D341Med (cell line): ENCODE measurements at regions not wholly inside any gene's neighbourhood (a gene's known extent, or its start where the extent isn't known, plus 50 kb on each side); places are given as distances from the start of the nearest gene placed in this dataset.
A peak's percentile ranks its signal among the peaks of the same experiment; 100 is the strongest.

Source experiments
- DNase-seq: peaks from one replicate; pipeline ENCODE4 v3.0.0; 2012; ENCODE audit warnings: low spot score

DNA sequence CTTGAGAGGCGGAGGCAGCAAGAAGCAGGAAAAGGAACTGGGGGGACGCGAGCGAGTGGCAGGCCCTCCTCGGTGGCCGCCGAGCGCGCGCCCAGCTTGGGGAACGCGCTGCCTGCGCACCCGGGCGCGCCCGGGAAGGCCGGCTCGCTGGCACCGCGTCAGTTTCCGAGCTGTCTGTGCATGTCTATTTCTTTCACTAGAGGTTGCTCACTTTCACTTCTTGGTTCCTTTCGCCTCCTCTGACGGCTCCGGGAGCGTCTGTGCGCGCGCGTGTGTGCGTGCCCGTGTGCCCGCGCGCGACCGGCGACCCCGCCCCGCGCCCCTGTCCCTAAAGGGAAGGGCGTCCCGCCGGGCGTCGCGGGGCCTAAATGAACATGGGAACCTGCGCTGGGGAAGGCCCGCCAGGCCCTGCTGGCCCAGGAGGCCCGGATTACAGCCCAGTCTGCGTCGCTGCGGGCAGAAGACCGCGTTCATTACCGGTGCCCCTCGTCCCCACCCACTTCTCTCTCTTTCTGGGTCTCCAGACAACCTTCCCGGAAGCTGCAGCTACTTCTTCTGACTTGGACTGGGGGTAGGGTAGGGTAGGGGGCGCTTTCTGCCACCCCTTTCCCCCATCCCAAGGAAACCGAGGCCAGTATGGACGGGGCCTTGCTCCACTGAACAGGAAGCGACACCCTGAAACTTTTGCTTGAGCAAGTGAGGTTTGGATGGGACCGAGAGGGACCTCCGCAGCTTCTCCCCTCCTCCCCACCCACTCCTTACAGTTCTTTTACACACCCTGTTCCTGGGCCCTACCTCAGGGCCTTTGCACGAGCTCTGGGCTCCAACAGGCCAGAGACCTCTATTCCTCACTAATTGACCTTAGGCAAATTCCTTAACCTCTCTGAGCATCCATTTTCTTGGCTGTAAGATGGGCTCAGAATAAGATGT lies 205.8 kb upstream of the IER5L start:
- DNase-seq = peak; percentile 39

DNA sequence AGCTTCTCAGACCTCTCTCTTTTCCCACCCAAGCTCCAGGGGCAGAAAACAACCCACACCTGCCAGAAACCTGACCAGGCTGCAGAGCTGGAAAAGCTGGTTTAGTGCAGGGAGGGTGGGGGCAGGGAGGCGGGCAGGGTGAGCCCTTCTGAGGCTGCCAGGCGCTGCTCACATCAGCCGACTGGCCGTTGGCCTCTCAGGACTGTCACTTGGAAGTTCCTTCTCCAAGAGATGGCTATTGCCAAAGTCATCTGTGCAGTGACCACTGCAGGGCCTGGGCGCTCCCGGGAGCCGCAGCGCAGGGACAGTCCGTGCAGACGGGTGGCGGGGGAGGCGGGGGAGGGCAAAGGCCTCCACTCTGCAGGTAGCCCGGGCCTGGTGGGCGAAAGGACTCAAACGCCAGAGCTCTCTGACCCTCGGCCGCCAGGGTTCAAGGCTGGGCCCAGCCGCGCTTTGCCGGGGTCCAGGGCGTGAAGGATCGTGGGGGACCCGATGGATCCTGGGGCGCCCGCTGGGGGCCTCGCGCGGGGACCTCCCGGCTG lies 205.0 kb upstream of the IER5L start:
- peak; percentile 42 for DNase-seq

DNA sequence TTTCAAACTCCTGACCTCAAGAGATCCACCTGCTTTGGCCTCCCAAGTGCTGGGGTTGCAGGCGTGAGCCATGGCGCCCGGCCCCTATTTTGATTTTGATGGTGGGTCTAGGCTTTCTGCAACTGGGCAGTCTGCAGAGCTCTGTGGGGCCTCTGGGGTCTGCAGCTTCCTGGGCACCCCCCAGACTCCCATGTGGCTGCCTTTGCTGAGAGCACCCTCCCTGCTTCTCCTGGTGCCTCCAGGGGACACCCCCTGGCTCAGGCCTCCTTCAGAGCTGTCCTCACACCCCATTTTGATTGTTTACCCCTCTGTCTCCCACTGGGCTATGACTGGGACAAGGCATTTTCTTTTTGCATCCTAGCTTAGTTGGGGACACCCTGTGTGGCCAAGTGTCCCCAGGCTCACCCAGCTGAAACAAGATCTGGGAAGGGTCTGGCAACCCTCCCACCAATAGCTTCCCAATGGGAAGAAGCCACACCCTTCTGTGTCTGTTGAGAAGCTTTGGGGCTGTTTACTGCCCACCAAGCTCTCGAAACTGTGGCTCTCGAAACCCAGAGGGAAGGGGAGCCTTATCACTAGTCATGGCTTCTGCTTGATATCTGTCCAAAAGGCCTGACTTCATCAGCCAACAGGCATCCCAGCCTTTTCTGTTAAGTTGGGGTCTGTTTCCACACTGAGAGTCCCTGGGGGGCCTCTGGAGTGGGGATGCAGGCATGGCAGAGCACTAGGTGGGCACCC lies 204.4 kb upstream of the IER5L start:
- peak; percentile 16 for DNase-seq

DNA sequence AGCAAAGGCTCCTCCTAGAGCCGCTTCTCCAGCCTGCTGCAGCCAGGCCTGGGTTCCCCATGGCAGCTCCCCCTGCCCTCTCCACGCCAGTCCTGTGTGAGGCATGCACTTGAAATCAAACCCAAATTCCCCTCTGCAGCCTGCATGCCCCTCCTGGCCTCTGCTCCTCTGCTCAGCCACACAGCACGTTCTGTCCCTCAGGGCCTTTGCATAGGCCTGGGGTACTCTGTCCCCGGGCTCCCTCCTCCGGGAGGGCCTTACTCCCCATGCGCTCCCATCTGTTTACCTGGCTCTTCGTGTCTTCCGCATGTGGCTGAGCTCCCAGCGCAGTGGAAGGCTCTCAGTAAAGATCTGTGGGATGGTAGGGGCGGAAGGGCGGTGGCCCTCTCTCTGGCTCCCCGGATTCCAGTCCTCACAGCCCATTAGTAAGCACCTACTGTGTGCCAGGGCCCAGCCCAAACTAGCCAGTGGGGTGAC lies 203.5 kb upstream of the IER5L start:
- DNase-seq = peak; percentile 28

DNA sequence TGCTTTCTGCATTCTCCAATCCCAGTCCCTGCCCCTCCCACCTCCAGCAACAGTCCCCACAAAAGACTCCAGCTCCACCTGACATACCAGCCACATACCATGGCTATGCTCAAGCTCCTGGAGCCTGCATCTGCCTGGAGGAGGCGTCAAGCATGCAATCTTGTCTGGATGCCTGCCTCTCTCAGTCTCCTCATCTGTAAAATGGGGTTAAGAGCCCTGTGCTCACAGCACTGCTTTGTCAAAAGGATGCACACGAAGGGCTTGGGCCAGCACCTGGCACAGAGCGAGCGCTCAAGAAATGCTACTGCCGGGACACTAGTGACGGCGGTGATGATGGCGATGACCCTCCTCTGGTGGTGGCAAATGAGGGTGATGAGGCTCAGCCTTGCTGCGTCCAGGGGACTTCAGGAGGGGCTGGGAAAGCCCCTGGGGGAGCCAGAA lies 202.9 kb upstream of the IER5L start:
- DNase-seq = peak; percentile 20

DNA sequence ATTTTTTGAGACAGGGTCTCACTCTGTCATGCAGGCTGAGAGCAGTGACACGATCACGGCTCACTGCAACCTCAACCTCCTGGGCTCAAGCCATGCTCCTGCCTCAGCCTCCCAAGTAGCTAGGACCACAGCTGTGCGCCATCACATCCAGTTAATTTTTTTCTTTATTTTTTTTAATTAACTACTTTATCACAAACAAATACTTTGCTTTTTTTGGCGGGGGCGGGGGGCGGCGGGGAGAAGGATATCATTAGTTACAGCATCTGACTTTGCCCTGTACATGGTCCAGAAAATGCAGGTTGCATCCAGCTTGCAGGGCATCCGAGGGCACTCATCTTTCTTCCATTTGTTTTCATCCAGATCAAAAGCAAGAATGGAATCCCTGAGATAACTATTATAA lies 201.8 kb upstream of the IER5L start:
- no peak for DNase-seq

DNA sequence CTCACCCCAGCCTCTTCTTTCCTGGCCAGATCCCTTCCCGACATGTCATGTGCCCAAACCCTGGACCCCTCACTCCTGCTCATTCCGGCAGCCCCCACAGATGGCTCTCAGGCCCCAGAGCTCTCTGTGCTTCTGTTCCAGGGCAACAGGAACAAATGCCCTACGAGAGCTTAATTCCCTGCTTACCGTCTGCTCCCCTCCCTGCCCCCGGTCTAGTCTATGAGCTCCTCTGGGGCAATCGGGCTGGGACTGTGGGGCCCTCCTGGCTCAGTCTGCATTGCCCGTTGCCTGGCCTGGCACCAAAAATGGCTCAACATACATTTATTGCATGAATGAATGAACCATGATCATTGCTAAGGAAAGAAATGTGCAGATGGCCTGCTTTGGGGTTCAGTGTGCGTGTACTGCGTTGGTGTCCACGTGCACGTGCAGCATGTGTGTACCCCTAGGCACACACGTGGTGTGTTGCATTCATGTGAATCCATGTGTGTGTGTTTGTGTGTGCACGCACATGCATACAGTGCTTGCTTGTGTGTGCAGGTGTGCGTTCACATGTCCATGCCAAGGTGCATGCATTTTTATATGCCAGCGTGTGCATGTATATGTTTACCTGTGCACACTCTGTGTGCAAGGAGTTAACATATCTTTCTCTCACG lies 201.2 kb upstream of the IER5L start:
- peak; percentile 53 for DNase-seq

DNA sequence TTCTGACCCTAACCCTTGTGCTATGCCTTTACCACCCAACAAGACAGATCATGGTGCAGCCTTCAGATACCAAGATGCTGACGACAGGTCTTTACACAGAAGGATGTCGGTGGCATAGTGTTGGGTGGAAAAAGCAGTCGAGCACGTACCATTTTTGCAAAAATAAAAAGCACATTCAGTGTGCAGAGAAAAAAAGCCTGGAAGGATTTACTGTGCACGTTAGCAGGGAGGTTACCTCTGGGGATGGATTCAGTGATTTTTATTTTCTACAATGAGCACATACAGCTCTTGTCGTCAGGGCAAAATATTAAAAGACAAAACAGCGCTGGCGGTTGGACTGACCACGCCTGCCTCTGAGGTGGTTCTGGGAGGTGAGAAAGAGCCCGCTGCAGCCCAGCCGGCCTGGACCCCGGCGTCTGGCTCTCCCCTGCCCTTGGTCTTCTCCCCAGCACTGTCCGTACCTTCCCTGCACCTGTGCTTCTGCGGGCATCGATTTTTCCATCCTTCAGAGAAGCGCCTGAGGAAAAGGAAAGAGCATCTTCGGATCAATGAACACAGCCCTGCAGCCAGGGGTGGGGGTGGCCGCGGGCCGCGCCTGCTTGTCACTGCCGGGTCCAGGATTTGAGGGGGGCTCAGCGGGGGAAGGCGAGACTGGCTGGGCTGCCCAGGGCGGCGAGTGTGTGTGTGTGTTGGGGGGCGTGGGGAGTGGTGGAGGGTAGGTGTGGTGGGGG lies 200.0 kb upstream of the IER5L start:
- no peak for DNase-seq

DNA sequence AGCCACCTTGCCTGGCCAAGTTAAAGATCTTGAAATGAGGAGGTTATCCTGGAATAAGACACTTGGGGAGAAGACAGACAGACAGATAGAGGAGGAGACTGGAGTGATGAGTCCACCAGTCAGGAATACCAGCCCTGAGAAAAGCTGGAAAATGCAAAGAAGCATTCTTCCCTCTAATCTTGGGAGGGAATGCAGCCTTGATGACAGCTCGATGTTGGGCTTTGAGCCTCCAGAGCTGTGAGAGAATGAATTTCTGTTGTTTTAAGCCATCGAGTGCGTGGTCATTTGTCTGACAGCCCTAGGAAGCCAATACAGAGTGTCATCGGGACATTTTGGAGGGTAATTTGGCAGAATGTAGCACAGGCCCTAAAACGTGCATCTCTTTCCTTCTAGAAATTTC lies 199.1 kb upstream of the IER5L start:
- DNase-seq = no peak

DNA sequence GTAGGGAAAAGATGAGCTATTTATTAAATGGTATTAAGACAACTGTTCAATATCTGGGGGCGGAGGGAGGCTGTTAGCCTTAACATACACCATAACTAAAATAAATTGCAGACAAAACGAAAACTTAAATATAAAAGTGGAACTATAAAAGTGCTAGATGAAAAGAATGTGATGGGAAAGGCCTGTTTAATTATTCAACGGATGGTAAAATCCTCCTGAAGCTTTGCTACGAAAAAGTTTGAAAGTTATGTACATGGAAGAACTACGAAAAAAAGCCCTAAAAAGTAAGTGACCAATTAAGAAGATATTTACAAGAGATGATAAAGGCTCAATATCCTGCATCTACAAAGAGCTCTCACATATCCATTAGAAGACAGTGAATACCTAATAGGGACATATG lies 197.8 kb upstream of the IER5L start:
- DNase-seq = no peak

DNA sequence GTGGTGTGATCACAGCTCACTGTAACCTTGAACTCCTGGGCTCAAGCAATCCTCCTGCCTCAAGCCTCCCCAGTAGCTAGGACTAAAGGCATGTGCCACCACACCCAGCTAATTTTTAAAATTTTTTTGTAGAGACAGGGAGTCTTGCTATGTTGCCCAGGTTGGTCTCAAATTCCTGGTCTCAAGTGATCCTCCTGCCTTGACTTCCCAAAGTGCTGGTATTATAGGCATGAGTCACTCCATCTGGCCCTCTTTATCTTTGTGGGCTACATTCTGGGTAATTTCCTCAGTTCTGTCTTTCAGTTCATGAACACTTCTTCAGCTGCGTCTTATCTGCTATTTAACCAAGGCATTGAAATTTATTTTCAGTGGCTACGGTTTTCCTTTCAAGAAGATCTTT lies 196.6 kb upstream of the IER5L start:
- DNase-seq = no peak

DNA sequence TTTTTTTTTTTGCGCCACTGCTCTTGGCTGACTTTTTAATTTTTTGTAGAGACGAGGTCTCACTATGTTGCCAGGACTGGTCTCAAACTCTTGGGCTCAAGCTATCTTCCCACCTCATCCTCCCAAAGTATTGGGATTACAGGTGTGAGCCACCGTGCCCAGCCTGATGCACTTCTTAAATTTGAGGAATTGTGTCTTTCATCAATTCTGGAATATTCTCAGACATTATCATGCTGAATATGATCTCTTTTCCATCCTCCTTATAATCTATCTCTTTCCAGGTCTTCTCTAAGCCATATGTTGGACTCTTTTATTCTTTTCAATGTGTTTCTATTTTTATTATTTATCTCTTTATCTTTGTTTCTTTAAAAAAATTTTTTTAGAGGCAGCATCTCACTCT lies 196.2 kb upstream of the IER5L start:
- no peak for DNase-seq

DNA sequence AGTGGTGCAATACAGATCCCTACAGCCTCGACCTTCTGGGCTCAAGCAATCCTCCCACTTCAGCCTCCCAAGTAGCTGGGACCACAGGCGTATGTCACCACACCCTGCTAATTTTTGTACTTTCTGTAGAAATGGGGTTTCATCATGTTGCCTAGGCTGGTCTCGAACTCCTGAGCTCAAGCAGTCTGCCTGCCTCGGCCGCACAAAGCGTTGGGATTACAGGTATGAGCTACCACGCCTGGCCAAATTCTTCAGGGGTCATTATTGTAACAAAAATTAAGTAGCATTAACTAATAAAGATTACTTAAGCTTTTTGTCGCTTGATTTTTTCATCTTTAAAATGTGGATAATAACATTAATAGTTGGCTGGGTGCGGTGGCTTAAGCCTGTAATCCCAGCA lies 195.3 kb upstream of the IER5L start:
- no peak for DNase-seq

DNA sequence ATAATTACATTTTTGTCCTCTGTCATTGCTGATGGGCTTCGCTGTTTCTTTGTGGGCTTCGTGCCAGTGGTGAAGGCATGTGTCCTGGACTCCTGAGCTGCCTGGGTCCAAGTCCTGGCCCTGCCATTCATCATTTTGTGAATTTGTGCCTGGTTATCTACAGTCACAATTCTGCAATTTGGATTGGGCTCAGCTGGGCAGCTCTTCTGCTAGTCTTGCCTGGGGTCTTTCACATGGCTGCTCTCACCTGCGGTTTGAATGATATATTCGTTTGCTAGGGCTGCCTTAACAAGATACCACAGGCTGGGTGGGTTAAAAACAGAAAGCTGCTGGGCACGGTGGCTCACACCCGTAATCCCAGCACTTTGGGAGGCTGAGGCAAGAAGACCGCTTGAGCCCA lies 192.7 kb upstream of the IER5L start:
- peak; percentile 4 for DNase-seq

DNA sequence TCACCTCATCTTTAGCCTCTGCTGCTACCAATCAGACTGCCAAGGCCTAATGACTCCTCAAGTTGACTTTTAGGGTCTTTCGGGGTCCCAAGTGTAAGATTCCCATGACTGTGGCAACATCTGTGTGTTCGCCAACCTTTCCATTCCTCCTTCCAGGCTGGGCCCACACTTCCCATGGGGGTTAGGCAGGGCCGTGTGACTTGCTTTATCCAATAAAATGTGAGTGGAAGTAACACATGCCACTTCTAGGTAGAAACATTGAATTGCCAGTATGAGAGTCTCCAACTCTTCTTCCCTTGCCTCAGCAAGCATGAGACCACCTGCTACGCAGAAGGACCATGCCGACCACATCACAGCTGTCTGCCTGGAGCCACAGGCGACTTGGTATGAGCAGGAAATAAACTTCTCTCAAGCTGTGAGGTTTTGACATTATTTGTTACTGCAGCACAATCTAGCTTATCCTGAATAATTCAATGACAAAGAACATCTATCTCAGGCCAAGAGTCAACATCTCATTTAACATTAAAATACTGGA lies 190.4 kb upstream of the IER5L start:
- DNase-seq = no peak

DNA sequence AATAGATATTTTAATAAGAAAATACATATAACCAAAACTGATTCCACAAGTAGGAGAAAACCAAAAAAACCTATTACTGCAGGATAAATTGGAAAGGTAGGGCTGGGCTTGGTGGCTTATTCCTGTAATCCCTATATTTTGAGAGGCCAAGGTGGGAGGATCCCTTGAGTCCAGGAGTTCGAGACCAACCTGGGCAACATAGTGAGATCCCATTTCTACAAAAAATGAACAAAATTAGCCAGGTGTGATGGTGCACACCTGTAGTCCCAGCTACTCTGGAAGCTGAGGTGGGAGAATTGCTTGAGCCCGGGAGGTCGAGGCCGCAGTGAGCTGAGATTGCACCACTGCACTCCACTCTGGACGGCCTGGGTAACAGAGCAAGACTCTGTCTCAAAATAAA lies 189.2 kb upstream of the IER5L start:
- no peak for DNase-seq

DNA sequence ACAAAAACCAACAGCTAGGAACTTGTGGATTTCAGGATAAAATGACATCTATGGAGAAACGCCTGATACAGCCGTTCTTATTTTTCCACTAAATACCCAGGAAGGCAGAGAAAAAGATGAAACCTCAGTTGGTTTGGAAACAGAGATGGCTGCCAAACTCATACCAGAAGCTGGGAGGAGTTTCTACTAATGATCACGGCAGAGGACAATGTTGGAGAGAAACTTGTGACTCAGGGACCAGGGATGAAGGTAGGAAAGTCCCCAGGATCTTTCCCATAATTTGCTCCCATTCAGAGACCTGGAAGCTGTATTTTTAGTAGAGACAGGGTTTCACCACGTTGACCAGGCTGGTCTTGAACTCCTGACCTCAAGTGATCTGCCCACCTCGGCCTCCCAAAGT lies 187.1 kb upstream of the IER5L start:
- no peak for DNase-seq

DNA sequence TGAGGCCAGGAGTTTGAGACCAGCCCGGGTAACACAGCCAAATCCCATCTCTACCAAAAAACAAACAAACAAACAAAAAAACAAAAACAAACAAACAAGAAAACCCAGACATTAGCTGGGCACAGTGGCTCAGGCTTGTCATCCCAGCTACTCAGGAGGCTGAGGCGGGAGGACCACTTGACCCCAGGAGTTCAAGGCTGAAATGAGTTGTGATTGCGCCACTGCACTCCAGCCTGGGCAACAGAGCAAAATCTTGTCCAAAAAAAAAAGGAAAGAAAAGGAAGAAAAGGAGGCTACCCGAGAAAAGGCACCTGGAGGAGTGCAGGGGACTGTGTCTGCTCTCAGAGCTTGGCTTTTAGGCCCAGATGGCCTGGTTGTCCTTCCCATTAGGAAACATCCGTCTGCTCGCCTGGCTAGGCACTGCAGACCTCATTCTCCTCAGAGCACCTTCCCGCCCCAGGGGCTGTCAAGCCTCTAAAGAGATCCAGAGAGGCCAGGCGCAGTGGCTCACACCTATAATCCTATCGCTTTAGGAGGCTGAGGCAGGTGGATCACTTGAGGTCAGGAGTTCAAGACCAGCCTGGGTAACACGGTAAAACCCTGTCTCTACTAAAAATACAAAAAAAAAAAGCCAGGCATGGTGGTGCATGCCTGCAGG lies 185.3 kb upstream of the IER5L start:
- peak; percentile 22 for DNase-seq

DNA sequence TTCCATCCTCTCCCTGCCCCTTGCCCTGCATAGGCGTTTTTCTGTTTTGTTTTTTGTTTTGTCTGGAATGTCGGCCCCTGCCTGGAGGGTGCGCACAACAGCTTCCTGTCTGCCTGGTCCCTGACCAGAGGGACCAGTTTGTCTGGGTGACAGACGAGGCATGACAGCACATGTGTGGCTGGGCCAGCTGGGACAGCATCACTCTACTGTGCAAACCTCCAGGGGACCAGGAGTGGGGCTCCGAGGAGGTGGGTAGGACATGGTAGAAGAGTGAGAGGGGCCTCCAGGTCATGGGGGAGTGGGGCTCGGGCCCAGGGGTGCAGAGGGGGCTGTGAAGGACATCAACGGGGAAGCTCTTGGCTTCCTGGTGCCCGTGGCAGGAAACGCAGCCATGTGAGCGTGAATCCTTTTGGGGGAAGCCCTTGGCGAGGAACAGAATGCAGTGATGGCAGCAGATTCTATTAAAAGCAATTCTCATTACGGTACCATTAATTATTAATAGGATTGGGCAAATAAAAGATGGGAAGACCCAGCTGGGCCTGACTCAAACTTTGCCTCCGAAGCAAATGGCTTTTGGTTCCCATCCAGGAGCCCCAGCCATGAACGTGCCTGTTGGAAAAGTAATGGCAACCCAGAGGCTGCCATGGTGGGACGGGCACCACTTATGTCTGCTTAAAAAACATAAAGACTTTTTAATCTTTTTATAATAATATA lies 184.4 kb upstream of the IER5L start:
- DNase-seq = peak; percentile 14

DNA sequence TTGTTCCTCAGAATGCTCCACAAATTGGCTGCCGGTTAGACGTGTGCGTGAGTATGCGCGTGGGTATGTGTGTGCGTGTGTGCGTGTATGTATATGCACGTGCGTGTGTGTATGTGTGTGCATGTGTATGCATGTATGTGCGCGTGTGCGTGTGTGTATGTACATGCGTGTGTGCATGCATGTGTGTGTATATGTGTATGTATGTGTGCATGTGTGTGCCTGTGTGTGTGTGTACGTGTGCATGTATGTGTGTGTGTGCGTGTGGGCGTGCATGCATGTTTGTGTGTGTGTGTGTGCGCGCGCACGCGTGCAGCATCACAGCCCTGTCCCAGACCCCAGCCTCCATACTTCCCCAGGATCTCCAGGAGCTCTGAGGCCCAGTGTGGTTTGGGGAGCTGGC lies 183.1 kb upstream of the IER5L start:
- no peak for DNase-seq
